ENCODE measurements at regions not wholly inside any gene's neighbourhood (a gene's known extent, or its start where the extent isn't known, plus 50 kb on each side); places are given as distances from the start of the nearest gene placed in this dataset.

DNA sequence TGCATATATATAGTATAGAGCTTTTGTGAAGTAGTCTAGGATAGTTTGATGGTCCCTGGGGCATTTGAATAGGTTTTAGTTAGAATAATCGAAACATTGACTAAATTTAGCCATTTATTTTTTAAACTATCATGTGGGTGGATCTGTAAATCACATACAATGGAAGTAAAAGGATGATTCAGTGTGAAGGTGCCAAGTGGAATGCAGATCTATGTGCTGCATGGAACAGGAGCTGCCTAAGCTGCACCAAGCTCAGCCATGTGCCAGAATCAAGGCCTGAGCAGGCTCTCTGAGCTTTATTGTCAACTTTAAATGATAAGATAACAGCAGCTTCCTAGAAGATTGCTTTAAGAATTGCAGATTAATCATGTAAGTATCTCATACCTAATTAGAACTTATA, 1996.2 kb upstream of the PIK3C3 start:
- Histone ChIP-seq H3K9me2 (ENCODE audit: insufficient read depth, low read length) (no peaks in the 10 kb centered on the region; the same call in 1 of the 2 replicates), H3K79me2 (ENCODE audit: insufficient read depth, low read depth, low read length) (no peaks in the 10 kb centered on the region), H3K4me3 (ENCODE audit: low read depth, low read length, poor library complexity, severe bottlenecking) (no peak overlapping the region), H3K27ac (ENCODE audit: low read depth, low read length, poor library complexity, severe bottlenecking) (no peak overlapping the region), H3K4me2 (ENCODE audit: low read length) (no peak overlapping the region), H3K4me1 (ENCODE audit: insufficient read depth, low read length, poor library complexity, severe bottlenecking) (no peaks in the 10 kb centered on the region), H4K20me1 (ENCODE audit: insufficient read depth, low read length) (no peaks in the 10 kb centered on the region), H3K36me3 (ENCODE audit: insufficient read depth, low read length) (no peaks in the 10 kb centered on the region), H2AFZ (ENCODE audit: low read length) (no peak overlapping the region), H3K9me3 (ENCODE audit: low read length) (no peaks in the 10 kb centered on the region)
- BruUV-seq (replicated peaks) = no TSS peak
- no peak for TF ChIP-seq EZH2phosphoT487 (IDR thresholded peaks at IDR 0.05; ENCODE audit: borderline replicate concordance, low read depth, low read length)
- TF ChIP-seq, protein P1, sequence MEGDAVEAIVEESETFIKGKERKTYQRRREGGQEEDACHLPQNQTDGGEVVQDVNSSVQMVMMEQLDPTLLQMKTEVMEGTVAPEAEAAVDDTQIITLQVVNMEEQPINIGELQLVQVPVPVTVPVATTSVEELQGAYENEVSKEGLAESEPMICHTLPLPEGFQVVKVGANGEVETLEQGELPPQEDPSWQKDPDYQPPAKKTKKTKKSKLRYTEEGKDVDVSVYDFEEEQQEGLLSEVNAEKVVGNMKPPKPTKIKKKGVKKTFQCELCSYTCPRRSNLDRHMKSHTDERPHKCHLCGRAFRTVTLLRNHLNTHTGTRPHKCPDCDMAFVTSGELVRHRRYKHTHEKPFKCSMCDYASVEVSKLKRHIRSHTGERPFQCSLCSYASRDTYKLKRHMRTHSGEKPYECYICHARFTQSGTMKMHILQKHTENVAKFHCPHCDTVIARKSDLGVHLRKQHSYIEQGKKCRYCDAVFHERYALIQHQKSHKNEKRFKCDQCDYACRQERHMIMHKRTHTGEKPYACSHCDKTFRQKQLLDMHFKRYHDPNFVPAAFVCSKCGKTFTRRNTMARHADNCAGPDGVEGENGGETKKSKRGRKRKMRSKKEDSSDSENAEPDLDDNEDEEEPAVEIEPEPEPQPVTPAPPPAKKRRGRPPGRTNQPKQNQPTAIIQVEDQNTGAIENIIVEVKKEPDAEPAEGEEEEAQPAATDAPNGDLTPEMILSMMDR (conservative IDR thresholded peaks at IDR 0.05; ENCODE audit: low read length) = no peak
- POLR2A ChIA-PET = no interaction called here
- no peak for DNase-seq (ENCODE audit: low spot score)
- CTCF ChIA-PET (ENCODE audit: unreplicated experiment) = no interaction called here
- intact Hi-C loops (cut with micrococcal nuclease; ENCODE audit: unreplicated experiment) = no loop called here

DNA sequence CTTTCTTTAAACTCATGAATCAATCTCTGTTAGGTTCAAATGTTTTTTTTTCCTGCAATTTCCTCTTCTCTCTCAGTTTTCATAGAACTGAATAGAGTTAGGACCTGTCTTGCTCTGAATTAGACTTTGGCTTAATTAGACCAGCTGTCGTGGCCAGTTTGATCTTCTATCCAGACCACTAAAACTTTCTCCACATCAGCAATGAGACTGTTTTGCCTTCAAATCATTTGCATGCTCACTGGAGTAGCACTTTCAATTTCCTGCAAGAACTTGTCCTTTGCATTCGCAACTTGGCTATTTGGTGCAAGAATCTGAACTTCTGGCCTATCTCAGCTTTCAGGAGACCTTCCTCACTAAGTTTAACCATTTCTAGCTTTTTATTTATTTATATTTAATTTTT, 2002.2 kb upstream of the PIK3C3 start:
- Histone ChIP-seq H3K4me1 (ENCODE audit: insufficient read depth, low read length, poor library complexity, severe bottlenecking) (no peaks in the 10 kb centered on the region), H3K27ac (ENCODE audit: low read depth, low read length, poor library complexity, severe bottlenecking) (no peak overlapping the region), H4K20me1 (ENCODE audit: insufficient read depth, low read length) (no peaks in the 10 kb centered on the region), H3K9me2 (ENCODE audit: insufficient read depth, low read length) (no peaks in the 10 kb centered on the region), H2AFZ (ENCODE audit: low read length) (no peak overlapping the region), H3K36me3 (ENCODE audit: insufficient read depth, low read length) (no peaks in the 10 kb centered on the region), H3K4me2 (ENCODE audit: low read length) (no peak overlapping the region), H3K9me3 (ENCODE audit: low read length) (no peaks in the 10 kb centered on the region), H3K4me3 (ENCODE audit: low read depth, low read length, poor library complexity, severe bottlenecking) (no peak overlapping the region), H3K79me2 (ENCODE audit: insufficient read depth, low read depth, low read length) (no peaks in the 10 kb centered on the region)
- no TSS peak for BruUV-seq (replicated peaks)
- TF ChIP-seq EZH2phosphoT487 (IDR thresholded peaks at IDR 0.05; ENCODE audit: borderline replicate concordance, low read depth, low read length) = no peak
- TF ChIP-seq, protein P1 (conservative IDR thresholded peaks at IDR 0.05; ENCODE audit: low read length) = no peak
- DNase-seq (ENCODE audit: low spot score) = no peak
- ChIA-PET POLR2A (no interaction called here), CTCF (ENCODE audit: unreplicated experiment) (no interaction called here)
- intact Hi-C loops (cut with micrococcal nuclease; ENCODE audit: unreplicated experiment) = no loop called here

DNA sequence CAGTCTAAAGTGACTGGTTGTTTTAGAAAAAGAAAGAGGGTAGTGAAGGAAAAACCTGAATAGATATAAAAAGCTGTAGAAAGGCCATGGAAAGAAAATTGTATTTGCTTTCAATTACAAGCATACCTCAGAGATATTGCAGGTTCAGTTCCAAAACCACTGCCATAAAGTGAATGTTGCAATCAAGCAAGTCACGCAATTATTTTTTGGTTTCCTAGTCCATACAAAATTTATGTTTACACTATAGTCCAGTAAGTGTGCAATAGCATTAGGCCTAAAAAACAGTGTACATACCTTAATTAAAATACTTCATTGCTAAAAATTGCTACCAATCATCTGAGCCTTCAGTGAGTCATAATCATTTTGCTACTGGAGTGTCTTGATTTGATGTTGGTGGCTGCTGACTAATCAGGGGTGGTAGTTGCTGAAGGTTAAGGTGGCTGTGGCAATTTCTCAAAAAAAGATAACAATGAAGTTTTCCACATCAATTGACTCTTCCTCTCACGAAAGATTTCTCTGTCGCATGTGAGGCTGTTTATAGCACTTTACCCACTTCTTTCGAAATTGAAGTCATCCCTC, 2003.8 kb upstream of the PIK3C3 start:
- Histone ChIP-seq H3K4me1 (ENCODE audit: insufficient read depth, low read length, poor library complexity, severe bottlenecking) (no peaks in the 10 kb centered on the region), H3K9me3 (ENCODE audit: low read length) (no peaks in the 10 kb centered on the region), H3K4me3 (ENCODE audit: low read depth, low read length, poor library complexity, severe bottlenecking) (no peak overlapping the region), H3K9me2 (ENCODE audit: insufficient read depth, low read length) (no peaks in the 10 kb centered on the region), H3K36me3 (ENCODE audit: insufficient read depth, low read length) (no peaks in the 10 kb centered on the region), H3K79me2 (ENCODE audit: insufficient read depth, low read depth, low read length) (no peaks in the 10 kb centered on the region), H3K4me2 (ENCODE audit: low read length) (no peak overlapping the region), H3K27ac (ENCODE audit: low read depth, low read length, poor library complexity, severe bottlenecking) (no peak overlapping the region), H2AFZ (ENCODE audit: low read length) (no peak overlapping the region), H4K20me1 (ENCODE audit: insufficient read depth, low read length) (no peaks in the 10 kb centered on the region)
- intact Hi-C loops (cut with micrococcal nuclease; ENCODE audit: unreplicated experiment) = no loop called here
- no TSS peak for BruUV-seq (replicated peaks)
- no peak for DNase-seq (ENCODE audit: low spot score)
- ChIA-PET POLR2A (no interaction called here), CTCF (ENCODE audit: unreplicated experiment) (no interaction called here)
- TF ChIP-seq EZH2phosphoT487 (IDR thresholded peaks at IDR 0.05; ENCODE audit: borderline replicate concordance, low read depth, low read length) = no peak
- TF ChIP-seq, protein P1 (conservative IDR thresholded peaks at IDR 0.05; ENCODE audit: low read length) = no peak
